ENCODE measurements at regions not wholly inside any gene's neighbourhood (a gene's known extent, or its start where the extent isn't known, plus 50 kb on each side); places are given as distances from the start of the nearest gene placed in this dataset.

- TF ChIP-seq POLR2A (IDR thresholded peaks at IDR 0.05; ENCODE audit: control extremely low read depth in 1 of 2, low read depth in 2 of 2, low read length in 2 of 2) (no peak), RBBP5 (IDR thresholded peaks at IDR 0.05; ENCODE audit: borderline replicate concordance, low read depth, low read length) (no peak), TCF12 (IDR thresholded peaks at IDR 0.05; ENCODE audit: low read depth, low read length) (no peak), BCL11A (IDR thresholded peaks at IDR 0.05; ENCODE audit: low read depth in 2 of 2, low read length in 2 of 2) (no peak), POLR2AphosphoS5 (IDR thresholded peaks at IDR 0.05; ENCODE audit: low read depth, low read length) (no peak), E2F6 (IDR thresholded peaks at IDR 0.05) (no peak), JUN (IDR thresholded peaks at IDR 0.05; ENCODE audit: low read depth, low read length) (no peak), SIN3A (conservative IDR thresholded peaks at IDR 0.05 in 1 of 2, IDR thresholded peaks at IDR 0.05 in 1 of 2; ENCODE audit: low read depth in 1 of 2, low read length in 2 of 2) (no peak), TAF1 (IDR thresholded peaks at IDR 0.05; ENCODE audit: low read depth, low read length) (no peak), CREB1 (IDR thresholded peaks at IDR 0.05) (no peak), MAFK (IDR thresholded peaks at IDR 0.05; ENCODE audit: low read depth, low read length) (no peak)
- TF ChIP-seq, protein P1, sequence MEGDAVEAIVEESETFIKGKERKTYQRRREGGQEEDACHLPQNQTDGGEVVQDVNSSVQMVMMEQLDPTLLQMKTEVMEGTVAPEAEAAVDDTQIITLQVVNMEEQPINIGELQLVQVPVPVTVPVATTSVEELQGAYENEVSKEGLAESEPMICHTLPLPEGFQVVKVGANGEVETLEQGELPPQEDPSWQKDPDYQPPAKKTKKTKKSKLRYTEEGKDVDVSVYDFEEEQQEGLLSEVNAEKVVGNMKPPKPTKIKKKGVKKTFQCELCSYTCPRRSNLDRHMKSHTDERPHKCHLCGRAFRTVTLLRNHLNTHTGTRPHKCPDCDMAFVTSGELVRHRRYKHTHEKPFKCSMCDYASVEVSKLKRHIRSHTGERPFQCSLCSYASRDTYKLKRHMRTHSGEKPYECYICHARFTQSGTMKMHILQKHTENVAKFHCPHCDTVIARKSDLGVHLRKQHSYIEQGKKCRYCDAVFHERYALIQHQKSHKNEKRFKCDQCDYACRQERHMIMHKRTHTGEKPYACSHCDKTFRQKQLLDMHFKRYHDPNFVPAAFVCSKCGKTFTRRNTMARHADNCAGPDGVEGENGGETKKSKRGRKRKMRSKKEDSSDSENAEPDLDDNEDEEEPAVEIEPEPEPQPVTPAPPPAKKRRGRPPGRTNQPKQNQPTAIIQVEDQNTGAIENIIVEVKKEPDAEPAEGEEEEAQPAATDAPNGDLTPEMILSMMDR (IDR thresholded peaks at IDR 0.05; ENCODE audit: control extremely low read depth in 1 of 3, insufficient read depth in 1 of 3, low read depth in 1 of 3, low read length in 3 of 3) = no peak
- TF ChIP-seq, protein P2, sequence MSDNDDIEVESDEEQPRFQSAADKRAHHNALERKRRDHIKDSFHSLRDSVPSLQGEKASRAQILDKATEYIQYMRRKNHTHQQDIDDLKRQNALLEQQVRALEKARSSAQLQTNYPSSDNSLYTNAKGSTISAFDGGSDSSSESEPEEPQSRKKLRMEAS (IDR thresholded peaks at IDR 0.05) = no peak
Measured at GRCh38 chr21:31445137-31445536, 101.1 kb upstream of the TIAM1 start.
